Endothelial cell of umbilical vein (primary cell): ENCODE measurements at regions not wholly inside any gene's neighbourhood (a gene's known extent, or its start where the extent isn't known, plus 50 kb on each side); places are given as distances from the start of the nearest gene placed in this dataset.

Experiments used
- BruUV-seq: library from RNA; stranded (reverse); fragments of 400-500 nt; replicated peaks from 2 replicates; lab custom pipeline; 2021; lab: Mats Ljungman, UMichigan
- CTCF ChIA-PET: fragments of 300-600, 350-600 bp; sonication (Branson Sonifier 250); formaldehyde crosslinking; loops from one replicate; lab custom pipeline; 2021; ENCODE audit warnings: antibody characterized with exemption, inconsistent platforms; lab: Charles Lee
- POLR2A ChIA-PET: fragments of 300-600, 350-600 bp; sonication (Branson Sonifier 250); formaldehyde crosslinking; loops from one replicate; lab custom pipeline; 2021; ENCODE audit warnings: antibody characterized with exemption, inconsistent platforms; lab: Charles Lee
- DNase-seq: peaks from one replicate; pipeline ENCODE4 v3.0.0-alpha.2; 2011; ENCODE audit warnings: low read depth, low spot score
- FAIRE-seq: peaks from 2 replicates; lab custom pipeline; 2011; peaks lifted over from hg19 to GRCh38; lab: Jason Lieb, UNC
- H2AFZ ChIP-seq: 2 replicates; pipeline ENCODE4 v1.6.0; 2012; ENCODE audit warnings: low read depth, low read length, control low read depth, inconsistent platforms
- H3K27ac ChIP-seq: 2 replicates; pipeline ENCODE4 v1.5.1; 2011; ENCODE audit warnings: low read depth, mild to moderate bottlenecking, control low read depth, low read length, moderate library complexity; ENCODE audit not compliant: insufficient read depth
- H3K27me3 ChIP-seq, 2 experiments: 2 replicates each; pipeline versions ENCODE4 v1.6.0 to v1.6.1; 2011; ENCODE audit warnings: low read length in 2 of 2, mixed read lengths in 1 of 2; ENCODE audit not compliant: control insufficient read depth in 2 of 2, insufficient read depth in 2 of 2
- H3K36me3 ChIP-seq, 2 experiments: 2 replicates in 1 of 2; 3 replicates in 1 of 2; pipeline ENCODE4 v1.5.1; 2011; ENCODE audit warnings: low read length in 2 of 2, mild to moderate bottlenecking in 1 of 2, moderate library complexity in 1 of 2; ENCODE audit not compliant: control insufficient read depth in 2 of 2, insufficient read depth in 2 of 2; ENCODE audit errors: extremely low read depth in 1 of 2
- H3K4me1 ChIP-seq: 3 replicates; pipeline ENCODE4 v1.5.1; 2011; ENCODE audit warnings: mild to moderate bottlenecking, low read length; ENCODE audit not compliant: control insufficient read depth, insufficient read depth; ENCODE audit errors: extremely low read depth
- H3K4me2 ChIP-seq: 2 replicates; pipeline ENCODE4 v1.6.1; 2011; ENCODE audit warnings: low read length, control low read depth, mixed read lengths; ENCODE audit not compliant: insufficient read depth
- H3K4me3 ChIP-seq, 3 experiments: fragments of 200-600 bp in 1 of 3; sonication (generic), shearing (Covaris generic) in 1 of 3; replicated peaks in 1 of 3; 2 replicates each; pipeline ENCODE4 v1.5.1; 2011 to 2016; ENCODE audit warnings: control low read depth in 3 of 3, low read length in 3 of 3, mild to moderate bottlenecking in 2 of 3, inconsistent platforms in 1 of 3, low read depth in 1 of 3, moderate library complexity in 1 of 3; ENCODE audit not compliant: insufficient read depth in 1 of 3
- H3K79me2 ChIP-seq: 2 replicates; pipeline ENCODE4 v1.6.0; 2012; ENCODE audit warnings: low read length, inconsistent platforms; ENCODE audit not compliant: control insufficient read depth, insufficient read depth
- H3K9ac ChIP-seq: replicated peaks from 2 replicates; pipeline ENCODE3; 2011; ENCODE audit warnings: low read length, control low read depth; ENCODE audit not compliant: insufficient read depth; ENCODE audit errors: extremely low read depth
- H3K9me1 ChIP-seq: replicated peaks from 3 replicates; pipeline ENCODE4 v1.6.0; 2011; ENCODE audit warnings: mild to moderate bottlenecking, low read length; ENCODE audit not compliant: control insufficient read depth, insufficient read depth; ENCODE audit errors: extremely low read depth
- H3K9me3 ChIP-seq: replicated peaks from 2 replicates; pipeline ENCODE4 v1.5.1; 2012; ENCODE audit warnings: low read length, inconsistent platforms; ENCODE audit not compliant: control insufficient read depth, insufficient read depth
- H4K20me1 ChIP-seq: replicated peaks from 2 replicates; pipeline ENCODE3; 2011; ENCODE audit warnings: mild to moderate bottlenecking, low read length; ENCODE audit not compliant: control insufficient read depth, insufficient read depth; ENCODE audit errors: extremely low read depth
- CTCF ChIP-seq, 2 donors: IDR thresholded peaks; 1 replicate in 1 of 2; 2 replicates in 1 of 2; pipeline ENCODE4 v1.5.1; 2011; ENCODE audit warnings: low read length in 2 of 2, mild to moderate bottlenecking in 2 of 2, moderate library complexity in 2 of 2, control low read depth in 1 of 2, inconsistent platforms in 1 of 2, low read depth in 1 of 2; ENCODE audit not compliant: insufficient read depth in 1 of 2; ENCODE audit errors: extremely low read depth in 1 of 2
- EZH2 ChIP-seq: IDR thresholded peaks from 2 replicates; pipeline ENCODE4 v1.6.1; 2012; ENCODE audit warnings: borderline replicate concordance, low read depth, mild to moderate bottlenecking, moderate library complexity, low read length, inconsistent platforms; ENCODE audit not compliant: severe bottlenecking
- FOS ChIP-seq: IDR thresholded peaks from 2 replicates; pipeline ENCODE4 v1.6.1; 2011; ENCODE audit warnings: mild to moderate bottlenecking, low read length, moderate library complexity, borderline replicate concordance; ENCODE audit not compliant: insufficient read depth
- GATA2 ChIP-seq: IDR thresholded peaks from 2 replicates; pipeline ENCODE4 v1.7.0; 2011; ENCODE audit warnings: low read depth, mild to moderate bottlenecking, moderate library complexity, mixed read lengths, low read length; ENCODE audit not compliant: insufficient read length, insufficient read depth
- JUN ChIP-seq: IDR thresholded peaks from 2 replicates; pipeline ENCODE4 v1.6.1; 2011; ENCODE audit warnings: borderline replicate concordance, low read depth; ENCODE audit not compliant: insufficient read length, insufficient read depth
- MAX ChIP-seq: IDR thresholded peaks from 2 replicates; pipeline ENCODE4 v1.6.1; 2011; ENCODE audit not compliant: insufficient read depth, insufficient read length
- MYC ChIP-seq: IDR thresholded peaks from one replicate; pipeline ENCODE4 v1.6.1; 2011; ENCODE audit warnings: mild to moderate bottlenecking, low read depth, low read length
- POLR2A ChIP-seq: IDR thresholded peaks from 2 replicates; pipeline ENCODE4 v1.6.1; 2012; ENCODE audit warnings: low read depth, mild to moderate bottlenecking, control low read depth, low read length
- POLR2AphosphoS5 ChIP-seq: IDR thresholded peaks from 2 replicates; pipeline ENCODE4 v1.6.1; 2012; ENCODE audit warnings: low read depth, mild to moderate bottlenecking, control low read depth, low read length, moderate library complexity; ENCODE audit not compliant: insufficient read depth
- dilution Hi-C: fragments of 300-500 bp; cut with MboI; formaldehyde crosslinking; loops from one replicate; pipeline ENCODE4 v1.15.0; 2019; ENCODE audit warnings: low sequenced_read_pairs; ENCODE audit not compliant: extremely low pct_ligation_motif_present
- intact Hi-C: fragments of 100-400 bp; cut with micrococcal nuclease; formaldehyde crosslinking; loops from one replicate; pipeline ENCODE4 v1.10.0; 2022

GRCh38 chr1:55480029-55480795 is 265.0 kb upstream of the USP24 start:
- Histone ChIP-seq H3K79me2 (no peaks in the 10 kb centered on the region), H3K9me1 (no peaks in the 10 kb centered on the region), H3K36me3 (no peaks in the 10 kb centered on the region), H3K4me1 (peaks cover 8% of the 10 kb centered on the region), H3K27ac (no peak overlapping the region), H3K4me3 (no peak overlapping the region), H4K20me1 (no peaks in the 10 kb centered on the region), H3K4me2 (no peak overlapping the region), H3K9me3 (no peaks in the 10 kb centered on the region), H2AFZ (no peak overlapping the region), H3K9ac (no peak overlapping the region), H3K27me3 (no peaks in the 10 kb centered on the region)
- no peak for TF ChIP-seq JUN
- TF ChIP-seq FOS = no peak
- no peak for TF ChIP-seq POLR2AphosphoS5
- no peak for TF ChIP-seq POLR2A
- TF ChIP-seq CTCF (IDR thresholded peaks at IDR 0.05; ENCODE audit: extremely low read depth in 1 of 2, insufficient read depth in 1 of 2, low read depth in 1 of 2, low read length in 2 of 2) = no peak
- no peak for TF ChIP-seq EZH2
- no peak for TF ChIP-seq MAX
- TF ChIP-seq MYC = no peak
- TF ChIP-seq GATA2 = no peak
- dilution Hi-C loops (no loop called here), intact Hi-C loops (no loop called here)
- CTCF ChIA-PET = interaction anchor here (2.4 to 5.5 kb wide), 5 partner anchors 100 to 1229 kb away, joined by 22 to 105 read pairs (median 43); partner anchors contain the start of gene PLPP3
- BruUV-seq = no TSS peak
- FAIRE-seq (no peak), DNase-seq (no peak)
- POLR2A ChIA-PET = no interaction called here
